ENCODE measurements at regions not wholly inside any gene's neighbourhood (a gene's known extent, or its start where the extent isn't known, plus 50 kb on each side); places are given as distances from the start of the nearest gene placed in this dataset.

- TF ChIP-seq, protein P1, sequence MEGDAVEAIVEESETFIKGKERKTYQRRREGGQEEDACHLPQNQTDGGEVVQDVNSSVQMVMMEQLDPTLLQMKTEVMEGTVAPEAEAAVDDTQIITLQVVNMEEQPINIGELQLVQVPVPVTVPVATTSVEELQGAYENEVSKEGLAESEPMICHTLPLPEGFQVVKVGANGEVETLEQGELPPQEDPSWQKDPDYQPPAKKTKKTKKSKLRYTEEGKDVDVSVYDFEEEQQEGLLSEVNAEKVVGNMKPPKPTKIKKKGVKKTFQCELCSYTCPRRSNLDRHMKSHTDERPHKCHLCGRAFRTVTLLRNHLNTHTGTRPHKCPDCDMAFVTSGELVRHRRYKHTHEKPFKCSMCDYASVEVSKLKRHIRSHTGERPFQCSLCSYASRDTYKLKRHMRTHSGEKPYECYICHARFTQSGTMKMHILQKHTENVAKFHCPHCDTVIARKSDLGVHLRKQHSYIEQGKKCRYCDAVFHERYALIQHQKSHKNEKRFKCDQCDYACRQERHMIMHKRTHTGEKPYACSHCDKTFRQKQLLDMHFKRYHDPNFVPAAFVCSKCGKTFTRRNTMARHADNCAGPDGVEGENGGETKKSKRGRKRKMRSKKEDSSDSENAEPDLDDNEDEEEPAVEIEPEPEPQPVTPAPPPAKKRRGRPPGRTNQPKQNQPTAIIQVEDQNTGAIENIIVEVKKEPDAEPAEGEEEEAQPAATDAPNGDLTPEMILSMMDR (IDR thresholded peaks at IDR 0.05): no peak
- no peak for TF ChIP-seq POLR2A (IDR thresholded peaks at IDR 0.05)
Observed at GRCh38 chr2:230648356-230648755, 64.3 kb upstream of the CAB39 start.

Measured in heart left ventricle (tissue), 13 donors.